ENCODE measurements at regions not wholly inside any gene's neighbourhood (a gene's known extent, or its start where the extent isn't known, plus 50 kb on each side); places are given as distances from the start of the nearest gene placed in this dataset.

DNA sequence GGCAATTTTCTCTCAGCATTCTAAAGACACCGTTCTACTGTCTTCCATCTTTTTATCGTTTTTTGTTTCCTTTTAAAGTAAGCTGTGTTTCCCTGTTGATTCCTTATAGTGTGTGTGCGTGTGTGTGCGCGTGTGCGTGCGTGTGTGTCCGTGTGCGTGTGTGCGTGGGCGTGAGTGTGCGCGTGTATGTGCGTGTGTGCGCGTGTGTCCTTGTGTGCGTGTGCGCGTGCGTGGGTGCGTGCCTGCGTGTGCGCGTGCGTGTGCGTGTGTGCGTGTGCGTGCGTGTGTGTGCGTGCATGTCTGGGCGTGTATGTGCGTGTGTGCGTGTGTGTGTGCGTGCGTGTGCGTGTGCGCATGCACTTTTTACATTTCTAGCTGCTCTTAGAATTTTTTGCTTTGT is 1033.7 kb downstream of the BRD1 start:
- DNase-seq (ENCODE audit: low read depth), result no peak

DNA sequence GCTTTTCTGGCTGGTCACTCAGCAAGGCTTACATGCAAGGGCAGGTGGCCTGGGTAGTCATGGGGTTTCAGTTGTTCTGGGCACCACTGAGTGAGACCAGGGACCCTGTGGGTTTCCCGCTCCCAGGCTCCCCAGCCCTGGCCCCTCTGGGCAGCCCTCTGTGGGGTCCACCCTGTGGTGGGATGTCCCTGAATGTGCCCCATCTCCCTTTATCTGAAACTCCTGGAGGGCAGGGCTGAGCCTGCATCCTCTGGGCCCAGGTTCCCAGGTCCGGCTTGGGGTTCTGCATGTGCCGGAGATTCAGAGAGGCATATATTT is 1041.0 kb downstream of the BRD1 start:
- no peak for DNase-seq (ENCODE audit: low read depth)

DNA sequence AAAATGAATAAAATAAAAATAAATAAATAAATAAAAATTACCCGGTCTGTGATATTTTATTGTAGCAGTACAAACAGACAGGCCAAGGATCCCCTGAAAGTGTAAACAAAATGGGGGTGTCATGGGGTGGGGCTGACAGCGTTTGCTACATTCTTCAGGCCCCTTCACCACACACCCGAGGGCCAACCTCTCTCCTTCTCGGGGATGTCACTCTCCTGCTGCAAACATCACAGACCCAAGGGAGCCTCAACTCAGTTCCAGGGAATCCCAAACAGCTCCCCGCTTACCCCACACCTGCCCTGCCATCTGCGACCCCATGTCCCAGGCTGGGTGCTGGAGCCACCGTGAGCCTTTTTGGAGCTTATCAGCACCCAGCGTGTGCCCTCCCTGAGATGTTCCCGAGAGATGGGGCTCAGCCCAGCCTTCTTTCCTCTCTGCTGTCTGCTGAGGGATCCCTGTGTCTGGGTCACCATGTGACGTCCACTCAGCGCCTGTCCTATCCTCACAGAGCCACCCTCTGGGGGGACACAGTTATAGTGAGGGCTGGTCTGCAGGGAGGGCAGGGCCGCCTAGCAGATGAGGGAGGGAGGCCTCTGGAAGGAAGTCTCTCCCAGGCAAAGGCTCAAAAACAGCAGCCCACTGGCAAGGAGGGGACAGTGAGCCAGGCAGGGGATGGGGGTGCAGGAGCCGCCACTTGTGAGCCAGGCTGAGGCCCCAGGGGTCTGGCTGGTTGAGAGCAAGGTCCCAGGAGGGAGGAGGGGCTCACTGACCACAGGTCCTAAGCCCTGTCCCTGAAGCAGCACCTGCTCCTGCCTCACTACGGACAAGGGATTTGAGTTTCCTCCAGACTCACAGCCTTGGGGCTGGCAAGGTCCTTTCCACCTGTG is 1041.6 kb downstream of the BRD1 start:
- no peak for DNase-seq (ENCODE audit: low read depth)

DNA sequence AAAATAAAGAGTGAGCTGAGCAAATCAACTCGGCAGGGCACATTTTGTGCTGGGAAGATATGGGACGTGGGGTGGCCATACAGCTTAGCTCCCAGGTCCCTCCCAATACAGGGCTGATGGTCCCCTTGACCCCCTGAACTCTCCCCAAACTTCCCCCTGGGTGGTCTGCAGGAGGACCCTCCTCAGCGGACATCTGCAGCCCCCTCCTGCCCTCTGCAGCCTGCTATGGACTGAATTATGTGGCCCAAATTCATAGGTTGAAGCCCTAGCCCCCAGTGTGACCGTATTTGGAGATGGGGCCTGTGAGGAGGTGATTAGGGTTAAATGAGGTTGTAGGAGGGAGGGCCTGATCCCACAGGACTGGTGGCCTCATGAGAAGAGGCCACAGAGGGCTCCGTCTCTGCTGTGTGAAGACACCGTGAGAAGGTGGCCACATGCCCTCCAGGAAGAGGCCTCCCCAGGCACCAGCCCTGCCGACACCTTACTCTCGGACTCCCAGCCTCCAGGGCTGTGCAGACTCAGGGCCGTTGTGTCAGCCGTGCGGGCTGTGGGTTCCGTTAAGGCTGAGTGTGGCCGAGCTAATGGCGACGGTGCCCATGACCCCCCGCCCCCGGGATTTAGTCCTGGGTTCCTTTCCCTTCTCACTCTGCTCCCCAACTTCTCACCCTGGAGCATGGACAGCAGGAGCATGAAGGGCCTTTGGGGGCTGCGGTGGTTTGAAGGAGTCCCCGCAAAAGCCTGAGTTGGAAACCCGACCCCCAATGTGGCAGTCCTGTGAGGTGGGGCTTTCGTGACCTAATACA is 1042.8 kb downstream of the BRD1 start:
- DNase-seq (ENCODE audit: low read depth), result no peak

DNA sequence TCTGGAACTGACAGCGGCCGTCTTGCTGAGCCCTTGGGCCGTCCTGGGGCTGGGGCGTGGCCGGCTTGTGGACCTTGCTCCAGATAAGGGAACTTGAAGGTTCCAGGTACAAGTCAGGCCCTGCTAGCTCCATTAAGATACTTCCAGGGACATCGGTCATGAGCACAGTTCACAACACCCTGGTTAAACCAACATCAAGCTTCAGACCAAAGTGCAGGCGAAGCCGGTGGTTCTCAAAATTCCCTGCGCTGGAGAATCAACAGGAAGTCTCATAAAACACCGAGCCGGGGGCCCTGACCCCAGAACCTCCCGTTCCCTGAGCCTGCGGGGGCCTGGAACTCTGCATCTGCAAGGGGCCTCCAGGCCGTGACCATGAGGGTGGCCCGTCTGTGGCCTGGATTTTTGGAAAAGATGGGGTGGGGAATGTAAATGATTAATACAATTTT is 1043.8 kb downstream of the BRD1 start:
- no peak for DNase-seq (ENCODE audit: low read depth)

DNA sequence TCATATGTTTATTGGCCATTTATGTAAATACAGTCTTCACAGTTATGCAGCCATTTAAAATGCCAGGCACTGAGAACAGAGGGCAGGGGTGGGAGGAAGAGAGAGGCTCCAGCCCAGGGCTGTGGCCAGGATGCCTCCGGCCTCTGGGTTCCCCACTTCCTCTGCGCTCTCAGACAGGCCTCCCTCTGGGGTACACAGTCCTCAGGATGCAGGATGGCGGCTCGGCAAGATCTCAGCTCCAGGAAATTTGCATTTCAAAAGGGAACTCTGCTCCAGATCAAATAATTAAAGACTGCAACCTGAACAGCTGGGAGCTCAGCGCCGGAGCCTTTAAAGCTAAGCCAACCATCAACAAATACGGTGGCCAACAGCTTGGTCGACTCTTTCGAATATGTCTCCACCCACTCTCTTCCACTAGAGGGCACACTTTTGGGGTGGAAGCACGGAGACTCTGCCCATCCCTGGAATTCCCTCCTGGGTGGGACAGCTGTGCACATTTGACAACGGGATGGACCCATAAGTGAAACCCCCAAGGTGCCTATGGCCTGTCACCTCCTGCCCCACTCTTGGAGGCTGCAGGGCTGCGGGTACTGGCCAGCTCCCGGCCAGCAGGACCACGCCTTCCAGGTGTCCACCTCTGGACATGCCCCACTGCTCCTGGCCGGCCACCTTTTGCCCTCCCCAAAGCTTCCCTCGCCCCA is 1044.7 kb downstream of the BRD1 start:
- DNase-seq (ENCODE audit: low read depth), result no peak

DNA sequence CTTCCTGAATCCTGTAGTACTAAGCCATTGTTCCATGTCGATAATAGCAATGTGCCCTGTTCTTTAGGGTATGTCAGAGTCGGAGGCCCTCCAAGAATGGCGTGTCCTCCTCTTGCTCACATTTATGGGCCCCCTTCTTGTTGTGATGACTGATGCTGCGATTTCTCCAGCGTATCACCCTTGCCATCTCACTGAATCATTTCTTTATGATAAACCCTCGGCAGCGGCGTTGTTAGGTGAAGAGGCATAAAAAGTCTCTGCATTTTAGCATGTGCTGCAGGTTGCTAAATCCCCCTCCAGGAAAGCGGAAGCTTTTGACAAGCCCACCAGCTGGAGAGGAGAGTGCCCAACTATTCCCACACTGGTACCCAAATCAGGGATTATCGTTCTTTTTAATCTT is 1045.3 kb downstream of the BRD1 start:
- DNase-seq (ENCODE audit: low read depth), result no peak

DNA sequence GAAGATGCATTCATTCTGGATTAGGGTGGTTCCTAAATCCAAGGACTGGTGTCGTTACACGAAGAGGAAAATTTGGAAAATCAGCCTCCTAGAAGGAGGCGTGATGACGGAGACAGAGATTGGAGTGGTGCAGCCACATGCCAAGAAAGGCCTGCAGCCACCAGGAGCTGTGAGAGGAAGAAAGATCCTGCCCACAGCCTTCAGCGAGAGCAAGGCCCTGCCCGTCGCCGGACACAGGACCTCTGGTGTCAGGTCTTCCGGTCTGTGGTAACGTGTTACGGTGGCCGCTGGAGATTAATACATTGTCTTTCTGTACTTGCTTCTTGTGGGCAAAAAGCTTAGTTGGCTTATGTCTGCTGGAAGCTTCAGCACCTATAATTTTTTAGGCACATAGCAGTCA is 1045.8 kb downstream of the BRD1 start:
- DNase-seq (ENCODE audit: low read depth), result no peak

DNA sequence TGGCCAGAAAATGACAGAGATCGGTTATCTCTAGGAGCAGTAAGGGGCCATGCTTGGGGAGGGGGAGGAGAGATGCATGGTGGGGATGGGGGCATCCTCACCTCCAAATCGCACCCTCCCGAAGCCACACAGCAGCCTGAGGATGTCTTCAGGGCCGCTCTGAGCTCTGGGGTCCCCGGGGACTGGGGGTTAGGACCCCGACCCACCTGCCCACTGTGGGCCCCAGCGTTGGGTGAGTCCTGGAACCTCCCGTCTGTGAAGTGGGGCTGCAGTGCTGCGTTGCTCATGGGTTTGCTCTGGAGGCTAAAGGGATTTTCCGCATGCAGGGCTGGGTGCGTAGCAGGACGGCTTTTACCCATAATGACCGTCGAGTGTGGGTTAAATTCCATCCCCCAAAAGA is 1046.3 kb downstream of the BRD1 start:
- DNase-seq (ENCODE audit: low read depth), result no peak

DNA sequence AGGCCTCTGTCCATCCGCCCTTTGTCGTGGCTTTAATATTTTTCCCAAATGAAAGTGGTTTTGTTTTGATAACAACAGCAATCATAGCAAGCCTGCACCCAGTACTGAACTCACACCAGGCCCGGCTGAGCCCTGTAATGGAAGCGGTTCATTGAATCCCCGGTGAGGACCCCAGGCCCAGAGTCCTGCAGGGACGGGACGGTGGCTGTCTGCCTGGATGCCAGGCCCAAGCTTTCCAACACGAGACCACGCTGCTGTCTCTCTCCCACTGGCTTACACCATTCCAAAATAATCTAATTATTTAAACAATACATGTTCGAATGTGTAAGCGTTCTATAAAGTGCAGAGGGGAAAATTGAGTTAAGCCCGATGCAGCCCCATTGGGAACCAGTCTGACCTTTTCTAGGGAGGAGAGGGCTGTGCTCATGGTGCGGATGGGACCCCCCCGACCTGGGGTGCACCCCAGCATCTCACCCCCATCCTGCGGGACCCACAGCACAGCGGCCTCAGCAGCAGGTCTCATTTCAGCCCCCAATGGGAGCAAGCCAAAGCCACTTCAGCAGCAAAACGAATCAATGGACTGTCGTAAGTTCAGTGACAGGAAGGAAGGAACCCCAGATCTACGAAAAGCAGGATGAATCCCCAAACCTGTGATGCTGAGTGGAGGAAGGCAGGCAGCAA is 1046.9 kb downstream of the BRD1 start:
- no peak for DNase-seq (ENCODE audit: low read depth)

DNA sequence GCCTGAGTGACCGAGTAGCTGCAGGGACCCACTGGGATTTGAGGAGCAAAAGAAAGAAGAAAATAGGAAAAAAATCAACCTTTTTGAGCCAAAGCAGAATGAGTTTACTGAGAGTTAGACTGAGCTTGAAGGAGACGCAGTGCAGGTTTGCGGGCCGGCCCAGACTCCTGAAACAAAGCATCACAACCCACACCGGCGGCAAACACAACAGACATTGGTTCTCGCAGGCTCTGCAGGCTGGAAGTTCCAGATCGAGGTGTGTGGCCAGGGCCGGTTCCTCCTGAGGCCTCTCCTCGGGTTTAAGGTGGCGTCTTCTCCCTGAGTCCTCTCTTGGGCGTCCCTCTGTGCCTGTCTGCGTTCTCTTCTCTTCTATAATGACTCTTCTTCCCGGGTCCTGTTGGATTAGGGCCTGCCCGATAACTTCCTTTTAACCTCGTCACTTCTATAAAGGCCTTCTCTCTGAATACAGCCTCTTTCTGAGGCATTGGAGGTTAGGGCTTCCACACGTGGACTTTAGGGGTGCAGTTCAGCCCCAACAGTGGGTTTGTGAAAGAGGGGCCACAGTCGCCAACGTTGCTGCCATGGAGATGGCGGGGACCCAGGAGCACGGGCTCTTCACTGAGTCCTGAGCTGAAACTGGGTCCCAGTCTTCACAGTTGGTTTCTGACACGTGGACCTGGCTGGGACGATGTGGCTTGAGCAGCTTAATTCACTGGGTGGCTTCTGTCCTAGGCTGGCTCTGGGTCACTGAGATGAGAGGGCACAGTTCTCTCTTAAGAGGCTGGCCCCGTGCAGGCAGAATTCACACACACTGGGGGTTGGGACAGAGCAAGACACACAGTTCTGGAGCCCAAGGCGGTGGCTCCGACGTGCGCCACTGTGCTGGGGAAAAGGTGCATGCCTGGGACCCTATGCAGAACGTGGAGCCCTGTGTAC is 1047.7 kb downstream of the BRD1 start:
- no peak for DNase-seq (ENCODE audit: low read depth)

DNA sequence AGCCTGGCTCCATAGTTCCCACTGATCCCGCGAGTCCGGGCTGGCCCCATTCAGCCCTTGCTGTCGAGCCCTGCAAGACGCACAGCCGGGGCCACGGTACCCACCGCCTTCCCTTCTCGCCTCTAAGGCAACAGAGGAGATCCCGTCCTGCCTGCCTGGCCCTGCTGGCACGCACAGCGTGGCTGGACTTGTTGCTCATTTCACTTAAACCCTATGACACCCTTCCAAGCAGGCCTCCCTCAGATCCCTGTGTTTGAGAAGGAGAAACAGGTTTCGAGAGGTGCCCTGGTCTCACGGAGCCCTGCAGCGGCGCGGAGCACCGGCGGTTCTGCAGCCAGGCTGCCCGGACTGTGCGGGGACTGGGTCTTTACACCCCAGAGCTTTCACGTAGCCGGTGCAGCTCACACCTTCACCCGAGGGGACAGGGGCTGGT is 1048.4 kb downstream of the BRD1 start:
- no peak for DNase-seq (ENCODE audit: low read depth)

DNA sequence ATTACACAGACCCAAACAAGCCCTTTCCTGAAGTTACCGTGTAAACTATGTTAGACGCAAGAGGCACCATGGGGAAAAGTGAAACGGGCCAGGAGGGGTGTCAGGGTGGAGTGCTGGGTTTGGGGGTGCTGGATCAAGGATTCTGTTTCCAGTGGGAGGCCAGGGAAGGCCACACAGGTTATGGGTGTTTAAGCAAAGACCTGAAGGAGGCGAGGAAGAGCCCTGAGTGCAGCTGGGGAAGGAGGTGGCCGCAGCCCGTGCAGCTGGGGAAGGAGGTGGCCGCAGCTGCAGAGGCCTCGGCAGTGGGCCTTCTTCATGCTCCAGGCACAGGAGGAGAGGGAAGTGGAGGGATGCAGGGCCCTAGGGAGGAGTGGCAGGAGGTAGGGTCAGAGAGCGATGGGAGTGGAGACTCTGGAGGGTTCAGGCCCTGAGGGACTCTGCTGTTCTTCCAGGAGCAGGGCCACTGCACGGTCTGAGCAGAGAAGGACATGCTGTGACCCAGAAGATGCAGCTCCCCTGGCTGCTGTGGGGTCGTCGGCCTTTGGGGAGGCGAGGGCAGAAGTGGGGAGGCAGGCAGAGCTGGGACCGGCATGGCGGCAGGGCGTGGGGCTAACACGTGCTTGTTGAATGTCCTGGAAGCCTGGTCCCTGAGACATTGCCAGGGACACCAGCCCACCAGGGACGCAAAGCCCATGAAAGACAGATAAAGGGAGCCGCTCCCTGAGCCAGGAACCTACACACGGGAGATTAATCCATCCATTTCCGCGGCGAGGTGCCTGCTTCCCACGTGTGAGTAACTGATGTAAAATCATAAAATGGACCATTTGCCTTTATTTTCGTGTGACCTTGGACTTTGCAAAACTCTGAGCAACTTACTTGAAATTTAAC is 1049.1 kb downstream of the BRD1 start:
- no peak for DNase-seq (ENCODE audit: low read depth)

DNA sequence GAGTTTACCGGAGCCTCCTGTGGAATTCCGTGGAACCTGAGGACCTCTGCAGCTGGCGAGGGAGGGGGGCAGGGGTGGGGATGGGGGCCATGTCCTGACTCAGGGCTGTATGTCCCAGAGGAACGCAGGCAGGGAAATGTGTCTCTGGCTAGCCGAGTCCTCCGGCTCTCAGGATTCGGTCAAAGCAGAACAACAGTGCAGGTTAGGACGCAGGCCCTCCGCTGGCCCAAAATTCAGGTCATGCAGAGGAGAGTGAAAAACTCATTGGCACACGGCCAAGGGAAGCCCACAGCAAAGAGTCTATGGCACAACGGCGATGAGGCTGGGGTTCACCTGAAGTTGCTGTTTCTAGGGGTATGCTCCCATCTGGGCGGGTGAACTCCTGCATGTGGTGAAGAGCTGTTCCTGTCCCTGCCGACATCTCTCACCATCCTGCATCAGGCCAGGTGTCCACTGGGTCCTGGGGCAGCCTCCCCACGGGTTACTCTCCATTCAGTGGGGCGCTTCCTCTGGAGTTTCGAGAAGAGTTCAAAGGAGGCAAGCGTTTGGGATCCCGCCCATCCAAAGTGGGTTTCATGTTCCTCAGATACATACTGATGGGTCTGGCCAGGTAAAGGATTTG is 1055.3 kb downstream of the BRD1 start:
- no peak for DNase-seq (ENCODE audit: low read depth)

DNA sequence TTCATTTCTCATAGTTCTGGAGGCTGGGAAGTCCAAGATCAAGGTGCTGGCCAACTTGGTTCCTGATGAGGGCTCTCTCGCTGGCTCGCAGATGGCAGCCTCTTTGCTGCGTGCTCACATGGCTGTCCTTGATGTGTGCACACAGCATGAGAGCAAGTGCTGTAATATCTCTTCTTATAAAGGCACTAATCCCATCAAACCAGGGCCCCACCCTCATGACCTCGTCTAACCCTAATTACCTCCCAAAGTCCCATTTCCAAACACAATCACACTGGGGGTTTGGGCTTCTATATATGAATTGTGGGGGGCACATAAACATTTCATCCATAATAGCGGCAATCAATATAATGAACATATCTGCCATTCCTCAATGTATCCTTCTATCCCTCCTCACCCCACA is 1062.1 kb downstream of the BRD1 start:
- DNase-seq (ENCODE audit: low read depth), result no peak

DNA sequence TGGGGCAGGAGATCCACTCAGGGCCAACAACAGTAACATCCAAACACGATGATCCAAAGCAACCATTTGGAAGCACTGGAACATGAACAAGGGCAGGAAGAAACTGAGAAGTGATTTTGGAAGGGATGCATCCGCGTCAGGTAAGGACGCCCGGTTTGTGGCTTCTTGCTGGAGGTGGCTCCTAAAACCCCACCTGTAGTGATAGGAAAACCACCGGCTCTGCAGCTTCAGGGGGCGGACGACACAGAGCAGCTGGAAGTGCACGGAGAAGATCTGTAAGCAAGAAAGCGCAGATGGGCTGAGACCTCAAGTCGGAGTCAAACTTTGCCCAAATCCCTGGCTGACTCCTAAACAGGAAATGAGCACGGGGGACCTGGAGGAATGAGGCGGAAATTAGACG is 1066.1 kb downstream of the BRD1 start:
- DNase-seq (ENCODE audit: low read depth), result no peak

DNA sequence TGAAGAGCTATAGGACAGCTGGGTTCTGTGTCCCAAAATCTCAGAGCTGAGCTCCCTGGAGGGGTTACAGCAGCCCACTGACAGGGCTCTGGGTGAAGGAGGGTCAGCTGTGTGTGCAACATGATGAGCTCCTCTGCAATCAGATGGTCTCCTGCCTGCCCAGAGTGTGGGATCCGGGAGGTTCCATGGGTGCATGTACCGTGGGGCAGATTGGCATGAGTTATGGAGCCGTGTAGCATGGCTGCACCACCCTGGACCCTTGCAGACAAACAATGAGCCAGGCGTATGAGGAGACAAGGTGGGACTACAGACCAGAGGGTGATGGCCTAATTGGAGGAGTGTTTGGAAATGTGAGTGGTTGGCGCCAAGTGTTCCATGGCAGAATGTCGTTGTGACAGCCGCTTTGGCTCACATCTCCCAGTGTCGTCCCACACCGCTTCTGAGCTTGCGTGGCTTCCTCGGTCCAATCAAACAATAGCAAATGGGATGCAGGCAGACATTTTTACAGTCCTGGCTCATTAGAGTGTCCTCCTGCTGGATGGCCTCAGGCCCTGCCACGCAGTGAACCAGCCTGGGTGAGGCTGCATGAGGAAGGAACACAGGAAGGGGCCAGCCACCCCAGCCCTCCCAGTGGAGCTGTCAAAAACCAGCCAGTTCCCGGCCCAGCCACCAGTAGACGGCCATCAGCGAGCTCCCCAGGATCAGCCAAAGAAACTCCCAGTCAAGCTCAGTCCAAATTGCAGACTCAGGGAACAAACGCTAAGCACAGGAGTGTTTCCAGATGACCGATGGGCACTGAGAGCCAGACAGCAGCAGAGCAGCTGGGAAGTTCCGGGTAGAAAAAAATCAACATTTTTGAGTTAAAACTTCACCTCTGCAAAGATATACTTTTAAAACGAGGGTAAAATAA is 1066.9 kb downstream of the BRD1 start:
- DNase-seq (ENCODE audit: low read depth), result no peak

Data from HS-5 (cell line).